HUES6 (cell line): ENCODE measurements at regions not wholly inside any gene's neighbourhood (a gene's known extent, or its start where the extent isn't known, plus 50 kb on each side); places are given as distances from the start of the nearest gene placed in this dataset.

ENCODE experiments used
- H3K27ac ChIP-seq: 2 replicates; pipeline ENCODE4 v1.7.0; 2013; ENCODE audit warnings: low read depth, mild to moderate bottlenecking, low read length, inconsistent platforms
- H3K27me3 ChIP-seq: 2 replicates; pipeline ENCODE4 v1.6.1; 2013; ENCODE audit warnings: low read length; ENCODE audit not compliant: control insufficient read depth, insufficient read depth
- H3K36me3 ChIP-seq: 2 replicates; pipeline ENCODE4 v1.6.1; 2013; ENCODE audit warnings: low read length; ENCODE audit not compliant: control insufficient read depth, insufficient read depth
- H3K4me1 ChIP-seq: 2 replicates; pipeline ENCODE4 v1.6.1; 2013; ENCODE audit warnings: low read length; ENCODE audit not compliant: control insufficient read depth, insufficient read depth
- H3K4me3 ChIP-seq: 2 replicates; pipeline ENCODE4 v1.5.1; 2013; ENCODE audit warnings: low read depth, low read length
- H3K9ac ChIP-seq: one replicate; pipeline ENCODE4 v1.6.1; 2013; ENCODE audit warnings: mild to moderate bottlenecking, low read length
- H3K9me3 ChIP-seq: 2 replicates; pipeline ENCODE4 v1.6.1; 2013; ENCODE audit warnings: low read depth, low read length; ENCODE audit not compliant: control insufficient read depth, insufficient read depth

- Histone ChIP-seq H3K27me3 (no peaks in the 10 kb centered on the region), H3K36me3 (no peaks in the 10 kb centered on the region), H3K9ac (no peak overlapping the region), H3K4me1 (peaks cover 21% of the 10 kb centered on the region), H3K27ac (no peak overlapping the region), H3K4me3 (no peak overlapping the region), H3K9me3 (0 out of 2 replicates have a peak, but pooled peaks cover 2% of the 10 kb centered on the region)
These were observed 1345.8 kb upstream of the LRRTM1 start for GRCh38 chr2:81650048-81650971.

- H3K9ac ChIP-seq: no peak overlapping the region
- H3K36me3 ChIP-seq: no peaks in the 10 kb centered on the region
- H3K27ac ChIP-seq: no peak overlapping the region; the same call in 1 of the 2 replicates
- no peaks in the 10 kb centered on the region for H3K27me3 ChIP-seq
- 0 out of 2 replicates have a peak, but pooled peaks cover 2% of the 10 kb centered on the region for H3K9me3 ChIP-seq
- no peak overlapping the region for H3K4me3 ChIP-seq
- H3K4me1 ChIP-seq: peaks cover 21% of the 10 kb centered on the region
These were observed 1344.3 kb upstream of the LRRTM1 start for GRCh38 chr2:81648806-81649205.

GRCh38 chr2:81648370-81648769, 1343.8 kb upstream of the LRRTM1 start:
- Histone ChIP-seq H3K4me1 (peaks cover 21% of the 10 kb centered on the region), H3K9me3 (no peaks in the 10 kb centered on the region), H3K9ac (no peak overlapping the region), H3K27me3 (no peaks in the 10 kb centered on the region), H3K27ac (peak overlapping the region; percentile 76), H3K36me3 (no peaks in the 10 kb centered on the region), H3K4me3 (no peak overlapping the region)

- H3K9ac ChIP-seq: no peak overlapping the region
- H3K9me3 ChIP-seq: no peaks in the 10 kb centered on the region
- H3K36me3 ChIP-seq: no peaks in the 10 kb centered on the region
- H3K4me1 ChIP-seq: peaks cover 21% of the 10 kb centered on the region
- H3K27ac ChIP-seq: peak overlapping the region; percentile 76
- no peaks in the 10 kb centered on the region for H3K27me3 ChIP-seq
- no peak overlapping the region for H3K4me3 ChIP-seq
These were observed 1343.2 kb upstream of the LRRTM1 start for GRCh38 chr2:81647715-81648230.

GRCh38 chr2:81645745-81646301, 1341.3 kb upstream of the LRRTM1 start:
- Histone ChIP-seq H3K4me3 (no peak overlapping the region), H3K9ac (no peak overlapping the region), H3K27ac (no peak overlapping the region), H3K36me3 (no peaks in the 10 kb centered on the region), H3K9me3 (no peaks in the 10 kb centered on the region), H3K4me1 (peaks cover 21% of the 10 kb centered on the region), H3K27me3 (no peaks in the 10 kb centered on the region)

- Histone ChIP-seq H3K27me3 (no peaks in the 10 kb centered on the region), H3K36me3 (no peaks in the 10 kb centered on the region), H3K9ac (no peak overlapping the region), H3K9me3 (0 out of 2 replicates have a peak, but pooled peaks cover 4% of the 10 kb centered on the region), H3K4me3 (no peak overlapping the region), H3K27ac (no peak overlapping the region), H3K4me1 (peaks cover 19% of the 10 kb centered on the region)
These were observed 1339.6 kb upstream of the LRRTM1 start for GRCh38 chr2:81644189-81644588.

GRCh38 chr2:81624825-81625224, 1320.3 kb upstream of the LRRTM1 start:
- Histone ChIP-seq H3K4me3 (no peak overlapping the region), H3K9me3 (0 out of 2 replicates have a peak, but pooled peaks cover 3% of the 10 kb centered on the region), H3K9ac (no peak overlapping the region), H3K27me3 (no peaks in the 10 kb centered on the region), H3K4me1 (no peaks in the 10 kb centered on the region), H3K36me3 (no peaks in the 10 kb centered on the region), H3K27ac (no peak overlapping the region)

- Histone ChIP-seq H3K9ac (no peak overlapping the region), H3K4me1 (no peaks in the 10 kb centered on the region), H3K27me3 (no peaks in the 10 kb centered on the region), H3K36me3 (no peaks in the 10 kb centered on the region), H3K27ac (no peak overlapping the region), H3K4me3 (no peak overlapping the region), H3K9me3 (no peaks in the 10 kb centered on the region)
These were observed 1295.5 kb upstream of the LRRTM1 start for GRCh38 chr2:81600088-81600487.

GRCh38 chr2:81598453-81598852, 1293.9 kb upstream of the LRRTM1 start:
- no peaks in the 10 kb centered on the region for H3K27me3 ChIP-seq
- H3K36me3 ChIP-seq: no peaks in the 10 kb centered on the region
- no peaks in the 10 kb centered on the region for H3K9me3 ChIP-seq
- no peak overlapping the region for H3K27ac ChIP-seq
- no peak overlapping the region for H3K9ac ChIP-seq
- no peaks in the 10 kb centered on the region for H3K4me1 ChIP-seq
- no peak overlapping the region for H3K4me3 ChIP-seq

- Histone ChIP-seq H3K27ac (no peak overlapping the region), H3K4me3 (no peak overlapping the region), H3K9ac (no peak overlapping the region), H3K36me3 (no peaks in the 10 kb centered on the region), H3K27me3 (no peaks in the 10 kb centered on the region), H3K9me3 (no peaks in the 10 kb centered on the region), H3K4me1 (no peaks in the 10 kb centered on the region)
These were observed 1284.9 kb upstream of the LRRTM1 start for GRCh38 chr2:81589406-81589805.
